ENCODE measurements at regions not wholly inside any gene's neighbourhood (a gene's known extent, or its start where the extent isn't known, plus 50 kb on each side); places are given as distances from the start of the nearest gene placed in this dataset.
"Not testable (repeated sequence)": the region's sequence is repeated elsewhere in the genome, so short reads cannot be mapped to it uniquely, and the experiment has no call there.

GRCh38 chr12:68984796-68985573, 52.0 kb upstream of the CPM start:
- DNase-seq, result no peak

GRCh38 chr12:68997526-68997925, 64.6 kb upstream of the CPM start:
- DNase-seq, result not testable (repeated sequence)

GRCh38 chr12:68998041-68998440, 65.1 kb upstream of the CPM start:
- DNase-seq, result no peak

GRCh38 chr12:69000074-69000473, 67.1 kb upstream of the CPM start:
- no peak for DNase-seq

- peak; percentile 72 for DNase-seq
Measured at GRCh38 chr12:69000540-69001243, 67.7 kb upstream of the CPM start.

GRCh38 chr12:69001251-69001650, 68.3 kb upstream of the CPM start:
- no peak for DNase-seq

GRCh38 chr12:69002969-69003368, 70.0 kb upstream of the CPM start:
- peak; percentile 36 for DNase-seq

GRCh38 chr12:69003991-69004390, 71.0 kb upstream of the CPM start:
- DNase-seq, result no peak

GRCh38 chr12:69007101-69007854, 74.3 kb upstream of the CPM start:
- DNase-seq, result peak; percentile 77

GRCh38 chr12:69007855-69008351, 74.9 kb upstream of the CPM start:
- no peak for DNase-seq

- no peak for DNase-seq
Measured at GRCh38 chr12:69008520-69008919, 75.5 kb upstream of the CPM start.

- DNase-seq, result no peak
Measured at GRCh38 chr12:69014047-69014446, 81.1 kb upstream of the CPM start.

- DNase-seq, result no peak
Measured at GRCh38 chr12:69015017-69015416, 82.0 kb upstream of the CPM start.

- no peak for DNase-seq
Measured at GRCh38 chr12:69015831-69016230, 82.9 kb upstream of the CPM start.

GRCh38 chr12:69019082-69019481, 86.1 kb upstream of the CPM start:
- DNase-seq, result no peak

- DNase-seq, result no peak
Measured at GRCh38 chr12:69019910-69020309, 86.9 kb upstream of the CPM start.

- peak; percentile 32 for DNase-seq
Measured at GRCh38 chr12:69022674-69023073, 89.7 kb upstream of the CPM start.

- DNase-seq, result no peak
Measured at GRCh38 chr12:69023840-69024239, 90.9 kb upstream of the CPM start.

GRCh38 chr12:69024413-69024812, 91.4 kb upstream of the CPM start:
- DNase-seq, result no peak

GRCh38 chr12:69024907-69025306, 91.9 kb upstream of the CPM start:
- DNase-seq, result peak; percentile 55

GRCh38 chr12:69026336-69026735, 93.4 kb upstream of the CPM start:
- DNase-seq, result no peak

- peak; percentile 77 for DNase-seq
Measured at GRCh38 chr12:69027411-69027881, 94.5 kb upstream of the CPM start.

All from fibroblast of skin of right biceps (primary cell).